ENCODE measurements at regions not wholly inside any gene's neighbourhood (a gene's known extent, or its start where the extent isn't known, plus 50 kb on each side); places are given as distances from the start of the nearest gene placed in this dataset.
"Not testable (repeated sequence)": the region's sequence is repeated elsewhere in the genome, so short reads cannot be mapped to it uniquely, and the experiment has no call there.

DNA sequence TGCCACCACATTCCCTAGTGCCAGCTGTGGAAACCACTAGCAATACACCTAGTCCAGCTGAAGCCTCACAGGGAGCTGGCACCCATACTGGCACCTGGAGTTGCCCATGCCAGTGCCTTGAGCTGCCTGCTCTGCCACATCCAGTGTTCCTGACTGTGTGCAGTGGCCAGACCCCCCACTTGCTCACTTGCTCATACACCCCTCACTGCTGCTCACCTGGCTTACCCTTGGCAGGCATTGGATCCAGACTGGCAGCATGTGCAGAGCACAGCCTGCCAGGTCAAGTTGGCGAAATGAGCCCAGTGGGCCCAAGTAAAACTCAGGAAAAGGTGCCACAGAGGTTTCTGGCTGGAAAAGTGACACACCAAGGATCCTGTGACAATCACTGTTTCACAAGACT is 1618.6 kb upstream of the PRMT6 start:
- TF ChIP-seq, protein P1, sequence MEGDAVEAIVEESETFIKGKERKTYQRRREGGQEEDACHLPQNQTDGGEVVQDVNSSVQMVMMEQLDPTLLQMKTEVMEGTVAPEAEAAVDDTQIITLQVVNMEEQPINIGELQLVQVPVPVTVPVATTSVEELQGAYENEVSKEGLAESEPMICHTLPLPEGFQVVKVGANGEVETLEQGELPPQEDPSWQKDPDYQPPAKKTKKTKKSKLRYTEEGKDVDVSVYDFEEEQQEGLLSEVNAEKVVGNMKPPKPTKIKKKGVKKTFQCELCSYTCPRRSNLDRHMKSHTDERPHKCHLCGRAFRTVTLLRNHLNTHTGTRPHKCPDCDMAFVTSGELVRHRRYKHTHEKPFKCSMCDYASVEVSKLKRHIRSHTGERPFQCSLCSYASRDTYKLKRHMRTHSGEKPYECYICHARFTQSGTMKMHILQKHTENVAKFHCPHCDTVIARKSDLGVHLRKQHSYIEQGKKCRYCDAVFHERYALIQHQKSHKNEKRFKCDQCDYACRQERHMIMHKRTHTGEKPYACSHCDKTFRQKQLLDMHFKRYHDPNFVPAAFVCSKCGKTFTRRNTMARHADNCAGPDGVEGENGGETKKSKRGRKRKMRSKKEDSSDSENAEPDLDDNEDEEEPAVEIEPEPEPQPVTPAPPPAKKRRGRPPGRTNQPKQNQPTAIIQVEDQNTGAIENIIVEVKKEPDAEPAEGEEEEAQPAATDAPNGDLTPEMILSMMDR (IDR thresholded peaks at IDR 0.05; ENCODE audit: low read depth, low read length): no peak
- H3K4me3 ChIP-seq (replicated peaks in 1 of 2; ENCODE audit: low read depth in 2 of 2, low read length in 2 of 2): no peak overlapping the region
- no peak for DNase-seq (ENCODE audit: low read depth in 2 of 2)

DNA sequence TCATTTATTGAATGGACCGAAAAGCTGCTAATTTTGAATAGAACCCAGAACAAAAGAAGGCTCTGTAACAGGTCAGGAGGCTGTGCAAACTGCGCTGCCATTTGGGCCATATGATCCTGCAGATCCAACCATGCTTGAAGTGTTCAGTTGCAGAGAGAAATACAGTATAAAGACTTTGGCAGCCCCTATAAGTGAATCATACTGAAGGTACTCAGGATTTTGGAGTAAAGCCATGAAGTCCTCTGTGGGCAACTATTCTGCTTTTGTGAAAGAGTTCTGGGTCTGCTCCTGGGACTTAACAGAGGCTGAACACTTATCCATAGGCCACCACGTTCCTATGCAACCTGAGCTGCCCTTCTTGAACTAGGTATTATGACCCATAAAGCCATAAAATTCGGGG is 1613.6 kb upstream of the PRMT6 start:
- TF ChIP-seq, protein P1 (IDR thresholded peaks at IDR 0.05; ENCODE audit: low read depth, low read length): no peak
- H3K4me3 ChIP-seq (replicated peaks in 1 of 2; ENCODE audit: low read depth in 2 of 2, low read length in 2 of 2): no peak overlapping the region
- no peak for DNase-seq (ENCODE audit: low read depth in 2 of 2)

DNA sequence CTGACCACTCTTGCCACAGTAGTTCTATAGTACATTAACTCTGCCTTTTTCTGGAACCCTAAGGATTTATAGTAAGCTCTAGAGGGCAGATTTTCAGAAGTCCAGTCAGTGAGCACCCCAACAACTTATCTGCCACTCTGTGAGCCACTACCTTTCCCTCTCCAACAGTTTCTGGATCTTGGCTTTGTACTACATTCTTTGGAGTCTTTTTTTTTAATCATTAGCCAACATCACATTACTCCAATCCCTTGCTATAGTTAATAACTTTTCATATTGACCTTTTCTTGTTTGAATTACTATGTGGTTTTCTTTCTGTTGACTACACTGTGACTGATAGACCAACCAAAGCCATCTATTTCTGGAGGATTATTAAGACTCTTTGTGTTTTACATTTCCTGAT is 1596.7 kb upstream of the PRMT6 start:
- TF ChIP-seq, protein P1 (IDR thresholded peaks at IDR 0.05; ENCODE audit: low read depth, low read length): no peak
- no peak for DNase-seq (ENCODE audit: low read depth in 2 of 2)
- H3K4me3 ChIP-seq (replicated peaks in 1 of 2; ENCODE audit: low read depth in 2 of 2, low read length in 2 of 2): no peak overlapping the region

DNA sequence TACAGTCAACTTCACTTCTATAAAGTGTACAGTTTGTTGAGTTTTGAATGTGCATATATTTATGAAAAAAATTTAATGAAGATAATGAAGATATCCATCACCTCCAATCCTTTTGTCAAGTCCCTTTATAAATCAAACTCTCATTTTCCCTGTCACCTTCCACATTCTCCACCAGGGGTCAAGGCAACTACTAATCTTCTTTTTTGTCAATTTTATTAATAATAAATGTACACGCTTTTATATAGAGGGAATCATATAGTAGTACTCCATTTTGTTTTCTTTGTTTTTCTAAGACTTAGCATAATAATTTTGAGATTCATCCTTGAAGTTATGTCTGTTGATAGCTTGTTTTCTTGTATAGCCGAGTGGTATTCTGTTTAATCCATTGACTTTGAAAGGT is 1594.2 kb upstream of the PRMT6 start:
- DNase-seq (ENCODE audit: low read depth in 2 of 2): no peak
- no peak overlapping the region for H3K4me3 ChIP-seq (replicated peaks in 1 of 2; ENCODE audit: low read depth in 2 of 2, low read length in 2 of 2)
- TF ChIP-seq, protein P1 (IDR thresholded peaks at IDR 0.05; ENCODE audit: low read depth, low read length): no peak

DNA sequence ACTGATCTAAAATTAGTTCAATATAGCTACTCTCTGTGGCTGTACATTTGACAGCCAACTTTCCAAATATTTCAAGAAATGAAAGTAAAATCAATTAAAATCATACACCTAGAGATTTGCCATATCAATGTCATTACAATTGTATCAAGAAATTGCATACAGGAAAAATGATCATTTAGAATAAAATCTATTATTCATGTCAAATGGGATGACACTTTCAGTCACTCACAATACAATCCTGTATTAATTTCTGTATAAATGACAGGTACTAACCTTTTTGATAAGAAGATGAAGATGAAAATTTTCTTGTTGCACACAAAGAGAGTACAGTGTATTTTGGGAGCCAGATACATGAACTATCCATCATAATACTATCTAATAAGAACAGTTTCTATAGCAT is 1588.9 kb upstream of the PRMT6 start:
- H3K4me3 ChIP-seq (replicated peaks in 1 of 2; ENCODE audit: low read depth in 2 of 2, low read length in 2 of 2): no peak overlapping the region
- TF ChIP-seq, protein P1 (IDR thresholded peaks at IDR 0.05; ENCODE audit: low read depth, low read length): no peak
- no peak for DNase-seq (ENCODE audit: low read depth in 2 of 2)

DNA sequence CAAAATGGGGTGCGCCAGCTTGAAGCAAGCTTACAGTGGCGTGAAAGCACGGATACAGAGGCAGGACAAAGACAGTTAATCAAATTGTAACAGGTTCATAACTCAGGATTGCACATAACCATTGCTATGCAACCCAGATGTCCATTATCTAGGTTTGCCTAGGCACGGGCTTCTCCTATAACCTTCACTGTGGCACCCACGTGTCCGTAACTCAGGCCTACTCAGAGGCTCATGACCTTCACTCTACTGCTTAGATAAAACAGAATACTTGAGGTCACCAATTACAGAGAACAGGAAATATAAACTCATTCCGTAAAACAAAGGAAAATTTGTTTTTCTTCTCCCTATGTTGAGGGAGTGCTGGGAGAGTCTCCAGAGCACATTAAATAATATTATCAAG is 1585.9 kb upstream of the PRMT6 start:
- peak in 1 of 2 donors; percentile 32 for DNase-seq (ENCODE audit: low read depth in 2 of 2)
- not testable (repeated sequence) for H3K4me3 ChIP-seq (replicated peaks in 1 of 2; ENCODE audit: low read depth in 2 of 2, low read length in 2 of 2)

DNA sequence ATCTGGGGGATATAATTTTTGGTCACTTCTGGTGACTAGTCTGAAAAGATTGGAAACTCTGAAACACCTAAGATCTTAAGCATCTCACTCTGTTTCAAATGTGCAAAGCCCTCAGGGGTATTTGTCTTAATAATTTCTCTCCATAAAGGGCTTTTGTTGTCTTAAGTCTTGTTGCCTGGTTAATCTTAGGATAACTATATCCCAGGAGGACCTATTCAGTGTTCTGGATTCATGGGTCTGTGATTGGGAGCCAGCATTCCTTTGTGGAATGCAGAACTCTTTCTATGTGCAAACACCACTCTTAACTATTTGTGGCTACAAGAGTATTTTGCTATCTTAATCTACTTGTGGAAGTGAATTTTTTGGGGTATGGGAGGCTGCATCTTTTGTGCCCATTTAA is 1573.0 kb upstream of the PRMT6 start:
- peak in 1 of 2 donors; percentile 14 for DNase-seq (ENCODE audit: low read depth in 2 of 2)
- TF ChIP-seq, protein P1 (IDR thresholded peaks at IDR 0.05; ENCODE audit: low read depth, low read length): no peak

More for the DNA sequence above, 1573.0 kb upstream of the PRMT6 start:
- H3K4me3 ChIP-seq (replicated peaks in 1 of 2; ENCODE audit: low read depth in 2 of 2, low read length in 2 of 2): no peak overlapping the region

Measured in cardiac fibroblast (primary cell).